Endothelial cell of umbilical vein (primary cell): ENCODE measurements at regions not wholly inside any gene's neighbourhood (a gene's known extent, or its start where the extent isn't known, plus 50 kb on each side); places are given as distances from the start of the nearest gene placed in this dataset.

ENCODE experiments used
- BruUV-seq: library from RNA; stranded (reverse); fragments of 400-500 nt; replicated peaks from 2 replicates; lab custom pipeline; 2021; lab: Mats Ljungman, UMichigan
- CTCF ChIA-PET: fragments of 300-600, 350-600 bp; sonication (Branson Sonifier 250); formaldehyde crosslinking; loops from one replicate; lab custom pipeline; 2021; ENCODE audit warnings: antibody characterized with exemption, inconsistent platforms; lab: Charles Lee
- POLR2A ChIA-PET: fragments of 300-600, 350-600 bp; sonication (Branson Sonifier 250); formaldehyde crosslinking; loops from one replicate; lab custom pipeline; 2021; ENCODE audit warnings: antibody characterized with exemption, inconsistent platforms; lab: Charles Lee
- DNase-seq: peaks from one replicate; pipeline ENCODE4 v3.0.0-alpha.2; 2011; ENCODE audit warnings: low read depth, low spot score
- FAIRE-seq: peaks from 2 replicates; lab custom pipeline; 2011; peaks lifted over from hg19 to GRCh38; lab: Jason Lieb, UNC
- H2AFZ ChIP-seq: 2 replicates; pipeline ENCODE4 v1.6.0; 2012; ENCODE audit warnings: low read depth, low read length, control low read depth, inconsistent platforms
- H3K27ac ChIP-seq: 2 replicates; pipeline ENCODE4 v1.5.1; 2011; ENCODE audit warnings: low read depth, mild to moderate bottlenecking, control low read depth, low read length, moderate library complexity; ENCODE audit not compliant: insufficient read depth
- H3K27me3 ChIP-seq, 2 experiments: 2 replicates each; pipeline versions ENCODE4 v1.6.0 to v1.6.1; 2011; ENCODE audit warnings: low read length in 2 of 2, mixed read lengths in 1 of 2; ENCODE audit not compliant: control insufficient read depth in 2 of 2, insufficient read depth in 2 of 2
- H3K36me3 ChIP-seq, 2 experiments: 2 replicates in 1 of 2; 3 replicates in 1 of 2; pipeline ENCODE4 v1.5.1; 2011; ENCODE audit warnings: low read length in 2 of 2, mild to moderate bottlenecking in 1 of 2, moderate library complexity in 1 of 2; ENCODE audit not compliant: control insufficient read depth in 2 of 2, insufficient read depth in 2 of 2; ENCODE audit errors: extremely low read depth in 1 of 2
- H3K4me1 ChIP-seq: 3 replicates; pipeline ENCODE4 v1.5.1; 2011; ENCODE audit warnings: mild to moderate bottlenecking, low read length; ENCODE audit not compliant: control insufficient read depth, insufficient read depth; ENCODE audit errors: extremely low read depth
- H3K4me2 ChIP-seq: 2 replicates; pipeline ENCODE4 v1.6.1; 2011; ENCODE audit warnings: low read length, control low read depth, mixed read lengths; ENCODE audit not compliant: insufficient read depth
- H3K4me3 ChIP-seq, 3 experiments: fragments of 200-600 bp in 1 of 3; sonication (generic), shearing (Covaris generic) in 1 of 3; replicated peaks in 1 of 3; 2 replicates each; pipeline ENCODE4 v1.5.1; 2011 to 2016; ENCODE audit warnings: control low read depth in 3 of 3, low read length in 3 of 3, mild to moderate bottlenecking in 2 of 3, inconsistent platforms in 1 of 3, low read depth in 1 of 3, moderate library complexity in 1 of 3; ENCODE audit not compliant: insufficient read depth in 1 of 3
- H3K79me2 ChIP-seq: 2 replicates; pipeline ENCODE4 v1.6.0; 2012; ENCODE audit warnings: low read length, inconsistent platforms; ENCODE audit not compliant: control insufficient read depth, insufficient read depth
- H3K9ac ChIP-seq: replicated peaks from 2 replicates; pipeline ENCODE3; 2011; ENCODE audit warnings: low read length, control low read depth; ENCODE audit not compliant: insufficient read depth; ENCODE audit errors: extremely low read depth
- H3K9me1 ChIP-seq: replicated peaks from 3 replicates; pipeline ENCODE4 v1.6.0; 2011; ENCODE audit warnings: mild to moderate bottlenecking, low read length; ENCODE audit not compliant: control insufficient read depth, insufficient read depth; ENCODE audit errors: extremely low read depth
- H3K9me3 ChIP-seq: replicated peaks from 2 replicates; pipeline ENCODE4 v1.5.1; 2012; ENCODE audit warnings: low read length, inconsistent platforms; ENCODE audit not compliant: control insufficient read depth, insufficient read depth
- H4K20me1 ChIP-seq: replicated peaks from 2 replicates; pipeline ENCODE3; 2011; ENCODE audit warnings: mild to moderate bottlenecking, low read length; ENCODE audit not compliant: control insufficient read depth, insufficient read depth; ENCODE audit errors: extremely low read depth
- EZH2 ChIP-seq: IDR thresholded peaks from 2 replicates; pipeline ENCODE4 v1.6.1; 2012; ENCODE audit warnings: borderline replicate concordance, low read depth, mild to moderate bottlenecking, moderate library complexity, low read length, inconsistent platforms; ENCODE audit not compliant: severe bottlenecking
- FOS ChIP-seq: IDR thresholded peaks from 2 replicates; pipeline ENCODE4 v1.6.1; 2011; ENCODE audit warnings: mild to moderate bottlenecking, low read length, moderate library complexity, borderline replicate concordance; ENCODE audit not compliant: insufficient read depth
- GATA2 ChIP-seq: IDR thresholded peaks from 2 replicates; pipeline ENCODE4 v1.7.0; 2011; ENCODE audit warnings: low read depth, mild to moderate bottlenecking, moderate library complexity, mixed read lengths, low read length; ENCODE audit not compliant: insufficient read length, insufficient read depth
- JUN ChIP-seq: IDR thresholded peaks from 2 replicates; pipeline ENCODE4 v1.6.1; 2011; ENCODE audit warnings: borderline replicate concordance, low read depth; ENCODE audit not compliant: insufficient read length, insufficient read depth
- MYC ChIP-seq: IDR thresholded peaks from one replicate; pipeline ENCODE4 v1.6.1; 2011; ENCODE audit warnings: mild to moderate bottlenecking, low read depth, low read length
- POLR2A ChIP-seq: IDR thresholded peaks from 2 replicates; pipeline ENCODE4 v1.6.1; 2012; ENCODE audit warnings: low read depth, mild to moderate bottlenecking, control low read depth, low read length
- POLR2AphosphoS5 ChIP-seq: IDR thresholded peaks from 2 replicates; pipeline ENCODE4 v1.6.1; 2012; ENCODE audit warnings: low read depth, mild to moderate bottlenecking, control low read depth, low read length, moderate library complexity; ENCODE audit not compliant: insufficient read depth
- dilution Hi-C: fragments of 300-500 bp; cut with MboI; formaldehyde crosslinking; loops from one replicate; pipeline ENCODE4 v1.15.0; 2019; ENCODE audit warnings: low sequenced_read_pairs; ENCODE audit not compliant: extremely low pct_ligation_motif_present
- intact Hi-C: fragments of 100-400 bp; cut with micrococcal nuclease; formaldehyde crosslinking; loops from one replicate; pipeline ENCODE4 v1.10.0; 2022
- TF ChIP-seq, protein P1 (sequence below), 2 donors: IDR thresholded peaks; 1 replicate in 1 of 2; 2 replicates in 1 of 2; pipeline ENCODE4 v1.5.1; 2011; ENCODE audit warnings: low read length in 2 of 2, mild to moderate bottlenecking in 2 of 2, moderate library complexity in 2 of 2, control low read depth in 1 of 2, inconsistent platforms in 1 of 2, low read depth in 1 of 2; ENCODE audit not compliant: insufficient read depth in 1 of 2; ENCODE audit errors: extremely low read depth in 1 of 2
- TF ChIP-seq, protein P2 (sequence below): IDR thresholded peaks from 2 replicates; pipeline ENCODE4 v1.6.1; 2011; ENCODE audit not compliant: insufficient read depth, insufficient read length

DNA sequence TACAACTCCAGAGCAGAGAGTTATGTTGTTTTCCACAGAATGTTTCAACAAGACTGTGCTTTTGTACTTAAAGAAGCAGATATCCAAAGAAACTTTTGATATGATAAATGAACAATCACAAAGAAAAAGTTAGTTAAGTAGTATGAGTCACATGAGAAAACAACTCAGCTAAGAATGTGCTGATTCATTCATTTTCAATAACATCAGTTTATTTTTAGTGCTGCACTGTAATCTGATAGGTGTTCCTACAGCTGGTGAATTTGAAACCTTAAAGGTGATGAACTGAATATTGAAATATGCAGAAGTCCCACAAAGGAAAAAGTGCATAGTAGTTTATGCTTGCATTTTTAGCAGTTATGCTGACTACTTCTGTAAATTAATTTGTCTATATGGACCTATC is 180.3 kb upstream of the TENM3 start:
- intact Hi-C loops: no loop called here
- no TSS peak for BruUV-seq
- no peak overlapping the region for H3K27ac ChIP-seq

More for the DNA sequence above, 180.3 kb upstream of the TENM3 start:
- H3K27me3 ChIP-seq: no peaks in the 10 kb centered on the region
- POLR2A ChIA-PET: no interaction called here
- DNase-seq (no peak), FAIRE-seq (no peak)
- no peak overlapping the region for H3K4me2 ChIP-seq
- peaks cover 6% of the 10 kb centered on the region for H3K9me3 ChIP-seq
- no peaks in the 10 kb centered on the region for H3K79me2 ChIP-seq
- no peaks in the 10 kb centered on the region for H4K20me1 ChIP-seq
- dilution Hi-C loops: no loop called here
- no peaks in the 10 kb centered on the region for H3K4me1 ChIP-seq
- CTCF ChIA-PET: no interaction called here
- H2AFZ ChIP-seq: no peak overlapping the region
- no peak overlapping the region for H3K4me3 ChIP-seq
- H3K9me1 ChIP-seq: no peaks in the 10 kb centered on the region
- H3K9ac ChIP-seq: no peak overlapping the region
- no peaks in the 10 kb centered on the region for H3K36me3 ChIP-seq
- TF ChIP-seq JUN (no peak), EZH2 (no peak), POLR2A (no peak), POLR2AphosphoS5 (no peak), GATA2 (no peak), FOS (no peak), MYC (no peak)
- TF ChIP-seq, protein P1, sequence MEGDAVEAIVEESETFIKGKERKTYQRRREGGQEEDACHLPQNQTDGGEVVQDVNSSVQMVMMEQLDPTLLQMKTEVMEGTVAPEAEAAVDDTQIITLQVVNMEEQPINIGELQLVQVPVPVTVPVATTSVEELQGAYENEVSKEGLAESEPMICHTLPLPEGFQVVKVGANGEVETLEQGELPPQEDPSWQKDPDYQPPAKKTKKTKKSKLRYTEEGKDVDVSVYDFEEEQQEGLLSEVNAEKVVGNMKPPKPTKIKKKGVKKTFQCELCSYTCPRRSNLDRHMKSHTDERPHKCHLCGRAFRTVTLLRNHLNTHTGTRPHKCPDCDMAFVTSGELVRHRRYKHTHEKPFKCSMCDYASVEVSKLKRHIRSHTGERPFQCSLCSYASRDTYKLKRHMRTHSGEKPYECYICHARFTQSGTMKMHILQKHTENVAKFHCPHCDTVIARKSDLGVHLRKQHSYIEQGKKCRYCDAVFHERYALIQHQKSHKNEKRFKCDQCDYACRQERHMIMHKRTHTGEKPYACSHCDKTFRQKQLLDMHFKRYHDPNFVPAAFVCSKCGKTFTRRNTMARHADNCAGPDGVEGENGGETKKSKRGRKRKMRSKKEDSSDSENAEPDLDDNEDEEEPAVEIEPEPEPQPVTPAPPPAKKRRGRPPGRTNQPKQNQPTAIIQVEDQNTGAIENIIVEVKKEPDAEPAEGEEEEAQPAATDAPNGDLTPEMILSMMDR (IDR thresholded peaks at IDR 0.05; ENCODE audit: extremely low read depth in 1 of 2, insufficient read depth in 1 of 2, low read depth in 1 of 2, low read length in 2 of 2): no peak
- TF ChIP-seq, protein P2, sequence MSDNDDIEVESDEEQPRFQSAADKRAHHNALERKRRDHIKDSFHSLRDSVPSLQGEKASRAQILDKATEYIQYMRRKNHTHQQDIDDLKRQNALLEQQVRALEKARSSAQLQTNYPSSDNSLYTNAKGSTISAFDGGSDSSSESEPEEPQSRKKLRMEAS: no peak
